ENCODE measurements at regions not wholly inside any gene's neighbourhood (a gene's known extent, or its start where the extent isn't known, plus 50 kb on each side); places are given as distances from the start of the nearest gene placed in this dataset.
A peak's percentile ranks its signal among the peaks of the same experiment; 100 is the strongest.

DNA sequence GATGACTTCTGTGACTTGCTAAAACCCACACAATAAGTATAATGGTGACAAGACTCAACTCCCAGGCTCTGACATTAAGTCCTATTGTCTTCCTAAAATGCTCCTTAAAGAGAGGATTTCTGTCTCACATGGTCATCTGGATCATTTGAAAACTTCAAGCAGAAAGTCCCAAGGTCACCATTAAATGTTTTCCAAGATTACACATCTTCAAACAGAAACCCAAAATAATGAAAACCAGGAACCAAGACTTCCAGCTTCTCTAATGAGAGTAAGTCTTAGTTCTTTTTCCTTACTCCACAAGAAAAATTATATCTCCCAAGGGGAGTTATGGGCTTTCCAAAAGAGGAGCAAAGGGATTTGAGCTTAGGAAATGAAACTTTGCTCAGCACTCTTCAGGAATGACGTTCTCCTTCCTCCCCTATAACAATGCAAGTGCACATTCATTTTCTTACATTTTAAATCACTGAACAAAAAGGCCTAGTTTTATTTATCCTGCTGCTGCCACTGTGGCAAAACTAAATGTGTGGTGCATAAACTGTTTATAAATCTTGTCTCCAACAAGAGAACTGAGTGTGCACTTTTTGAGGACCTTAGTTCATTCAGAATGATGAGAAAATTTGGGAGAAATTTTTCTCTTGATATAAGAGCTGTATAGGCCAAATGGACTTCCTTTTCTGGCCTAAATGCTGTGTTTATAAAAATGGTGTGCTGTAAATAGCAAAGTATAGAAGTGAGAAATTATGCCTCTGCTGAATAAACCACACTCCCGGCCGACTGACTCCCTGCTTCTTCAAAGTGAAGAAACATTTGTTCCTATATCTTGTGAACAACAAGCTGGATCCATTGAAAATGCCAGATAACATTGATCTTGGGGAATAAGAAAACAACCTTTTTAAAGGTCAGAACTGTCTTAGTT lies 148.4 kb upstream of the PLEKHG7 start:
- no peak for DNase-seq (ENCODE audit: low read depth in 3 of 3)

DNA sequence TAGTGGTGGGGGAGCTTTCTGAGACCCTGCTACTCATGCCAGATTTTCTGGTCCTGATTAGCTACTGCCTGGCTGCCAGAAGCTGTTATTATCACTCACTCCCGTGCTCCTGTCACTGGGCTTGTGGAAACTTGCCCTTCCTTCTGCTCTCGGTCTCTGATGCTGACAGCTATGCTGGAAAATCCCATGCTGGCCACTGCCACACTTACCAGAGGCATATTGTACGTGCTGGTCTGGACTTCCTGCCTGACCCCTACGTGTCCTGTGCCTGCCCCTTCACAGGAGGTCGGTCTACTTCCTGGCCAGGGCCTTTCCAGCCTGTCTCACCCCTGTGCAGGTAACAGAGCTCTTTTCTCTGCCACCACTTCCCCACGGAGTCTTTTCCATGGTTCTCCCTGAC lies 149.4 kb upstream of the PLEKHG7 start:
- DNase-seq (ENCODE audit: low read depth in 3 of 3): no peak

GRCh38 chr12:92552412-92553108 lies 150.2 kb upstream of the PLEKHG7 start:
- DNase-seq (ENCODE audit: low read depth in 3 of 3): no peak

- DNase-seq (ENCODE audit: low read depth in 3 of 3): peak; percentile 45 to 48 (median 45)
Measured at GRCh38 chr12:92551853-92552397, 150.9 kb upstream of the PLEKHG7 start.

DNA sequence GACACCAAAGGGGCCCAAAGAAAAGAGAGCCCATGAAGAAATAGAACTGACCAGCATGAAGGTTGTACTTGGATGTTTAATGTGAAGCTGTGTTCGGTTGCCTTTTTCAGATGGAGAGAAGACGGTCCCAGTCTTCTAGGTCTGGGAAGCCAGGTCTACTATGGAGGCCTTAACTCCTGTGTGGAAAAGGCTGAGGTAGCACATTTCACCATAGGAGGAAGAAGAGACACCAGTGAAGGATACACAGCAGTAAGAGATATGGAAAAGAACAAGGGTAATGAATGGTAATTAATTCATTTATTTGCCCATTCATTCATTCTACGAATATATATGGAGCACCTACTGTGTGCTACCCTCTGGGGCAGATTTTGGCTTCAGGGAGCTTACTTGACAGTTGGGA lies 151.6 kb upstream of the PLEKHG7 start:
- no peak for DNase-seq (ENCODE audit: low read depth in 3 of 3)

- DNase-seq (ENCODE audit: low read depth in 3 of 3): no peak
Measured at GRCh38 chr12:92550661-92551060, 152.1 kb upstream of the PLEKHG7 start.

DNA sequence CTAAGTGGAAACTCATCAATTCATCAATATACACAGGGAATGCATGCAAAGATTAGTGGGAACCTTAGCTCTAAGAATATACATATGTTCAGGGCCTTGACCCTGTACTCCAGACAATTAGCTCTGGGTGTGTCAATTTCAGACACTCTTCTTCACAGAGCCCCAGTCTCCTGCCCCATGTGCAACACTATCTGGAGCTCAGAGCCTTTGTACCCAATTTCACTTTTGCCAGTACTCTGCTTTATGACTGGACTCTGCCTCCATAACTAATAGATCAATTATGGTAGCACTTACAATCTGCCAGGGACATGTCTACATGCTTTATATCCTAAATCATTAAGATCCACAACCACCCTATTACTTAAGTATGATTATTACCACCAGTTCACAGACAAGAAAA lies 152.5 kb upstream of the PLEKHG7 start:
- no peak for DNase-seq (ENCODE audit: low read depth in 3 of 3)

GRCh38 chr12:92549516-92549915 lies 153.3 kb upstream of the PLEKHG7 start:
- no peak for DNase-seq (ENCODE audit: low read depth in 3 of 3)

DNA sequence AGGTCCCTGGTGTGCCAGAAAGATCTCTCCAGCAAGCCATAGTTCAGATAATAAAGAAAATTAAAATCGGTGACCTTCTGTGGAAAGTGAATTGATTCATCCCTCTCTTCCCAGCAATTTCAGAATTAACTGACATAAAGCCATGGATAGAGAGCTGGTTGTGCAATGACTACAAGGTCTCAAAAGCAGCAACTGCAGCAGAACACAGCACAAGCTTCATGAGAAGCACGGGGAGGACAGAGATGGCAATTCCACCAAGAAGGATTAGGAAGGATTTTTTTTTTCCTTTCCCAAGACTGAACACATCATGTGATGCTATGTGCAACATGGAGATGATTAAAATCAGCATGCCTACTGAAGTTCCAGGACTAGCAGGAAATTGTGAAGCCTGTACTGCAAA lies 154.9 kb upstream of the PLEKHG7 start:
- no peak for DNase-seq (ENCODE audit: low read depth in 3 of 3)

DNA sequence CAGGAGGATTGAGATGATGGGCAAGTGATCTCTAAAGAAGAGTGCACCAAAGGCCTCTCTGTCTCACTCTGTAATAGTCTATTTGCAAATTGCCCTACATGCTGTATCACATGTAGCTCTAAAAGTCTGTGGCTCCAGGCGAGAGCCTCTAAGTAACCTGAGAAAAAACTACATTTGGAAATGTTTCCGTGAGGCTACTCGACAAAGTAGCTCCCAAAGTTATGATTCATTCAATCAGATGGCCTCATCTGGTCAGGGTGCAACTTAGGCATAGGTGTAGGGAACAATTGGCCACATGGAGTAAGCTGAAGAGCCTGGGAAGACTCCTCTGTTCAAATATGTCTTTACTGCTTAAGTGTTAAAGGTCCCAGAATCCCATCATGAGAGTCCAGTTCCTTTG lies 155.4 kb upstream of the PLEKHG7 start:
- no peak for DNase-seq (ENCODE audit: low read depth in 3 of 3)

DNA sequence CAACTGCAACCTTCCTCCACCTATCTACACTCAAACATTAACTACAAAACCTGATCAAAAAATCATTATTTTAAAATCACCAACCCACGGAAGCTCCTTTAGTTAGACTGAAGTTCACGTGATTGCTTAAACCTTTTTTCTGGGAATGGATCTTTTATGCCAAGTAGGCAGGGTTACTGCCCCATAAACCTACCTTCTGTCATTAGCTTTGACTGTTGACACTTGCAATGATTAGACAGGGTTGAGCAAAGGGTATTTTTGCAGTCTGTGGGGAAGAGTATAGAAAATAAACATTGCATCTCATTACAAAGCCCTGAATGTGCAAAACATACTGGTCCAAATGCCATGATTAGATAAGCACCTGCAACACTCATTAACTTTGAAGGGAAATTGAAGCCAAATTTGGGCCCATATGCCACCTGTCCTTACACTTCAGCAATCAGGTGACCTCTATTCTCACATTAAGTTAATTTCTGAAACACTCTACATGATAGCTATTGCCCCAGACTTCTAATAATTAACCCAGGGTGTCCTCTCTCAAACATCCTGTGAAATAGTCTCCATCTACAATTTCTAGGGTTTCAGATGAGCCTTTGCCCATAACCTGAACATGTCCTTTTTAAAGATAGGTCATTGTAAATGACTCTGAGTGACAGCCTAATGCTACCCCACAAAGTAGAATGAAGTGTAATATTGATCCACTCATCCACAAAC lies 156.0 kb upstream of the PLEKHG7 start:
- DNase-seq (ENCODE audit: low read depth in 3 of 3): no peak

DNA sequence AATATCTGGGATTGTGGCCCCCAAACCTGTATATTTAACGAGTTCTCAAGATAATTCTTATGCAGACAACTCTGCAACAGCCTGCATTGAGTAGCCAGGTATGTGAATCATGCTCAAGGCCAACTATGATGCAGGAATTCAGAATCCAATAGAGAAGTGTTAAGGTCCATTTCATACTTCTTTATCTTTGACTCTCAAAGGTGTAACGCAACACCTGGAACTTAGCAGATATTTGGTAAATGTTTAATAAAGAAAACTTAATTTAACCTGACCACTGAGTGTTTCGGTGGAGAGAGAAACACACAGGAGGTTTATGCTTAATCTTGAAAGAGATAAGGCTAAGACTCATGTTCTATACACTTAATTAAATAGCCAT lies 156.5 kb upstream of the PLEKHG7 start:
- DNase-seq (ENCODE audit: low read depth in 3 of 3): no peak

- DNase-seq (ENCODE audit: low read depth in 3 of 3): no peak
Measured at GRCh38 chr12:92544322-92544721, 158.5 kb upstream of the PLEKHG7 start.

DNA sequence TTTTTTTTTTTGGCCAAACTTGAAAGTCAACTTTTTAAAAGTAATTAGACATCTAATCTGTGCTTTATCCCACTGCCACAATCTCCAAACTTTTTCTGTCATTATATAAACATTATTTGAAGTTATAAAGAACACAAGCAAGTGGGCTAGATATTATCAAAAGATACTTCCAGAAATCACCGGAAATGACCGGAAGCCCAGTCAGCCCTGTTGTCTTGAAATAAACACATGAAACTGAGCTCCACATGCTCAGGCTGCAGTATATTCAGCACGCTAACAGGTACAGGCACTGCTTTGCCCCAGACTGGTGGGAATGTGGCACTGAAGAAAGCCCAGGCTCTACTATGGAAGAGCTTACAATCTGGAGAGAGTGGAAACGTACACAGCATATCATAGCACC lies 158.9 kb upstream of the PLEKHG7 start:
- no peak for DNase-seq (ENCODE audit: low read depth in 3 of 3)

DNA sequence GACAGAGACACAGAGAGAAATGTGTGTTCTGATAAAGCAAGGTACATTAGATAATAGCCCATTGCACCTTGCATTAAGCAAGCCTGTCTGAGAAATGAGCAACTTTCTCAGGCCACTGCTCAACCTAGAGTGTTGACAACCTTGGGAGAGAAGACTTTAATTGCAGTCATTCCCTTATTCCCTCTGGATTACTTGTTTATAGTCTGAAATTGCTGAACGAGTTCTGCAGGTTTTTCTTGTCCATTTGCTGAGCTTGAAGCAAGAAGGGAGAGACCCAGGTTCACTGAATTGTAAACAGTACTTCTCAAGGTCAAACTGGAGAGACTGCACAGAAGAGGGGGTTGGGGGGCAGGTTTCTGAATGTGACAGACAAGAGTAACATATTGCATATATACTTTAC lies 159.4 kb upstream of the PLEKHG7 start:
- no peak for DNase-seq (ENCODE audit: low read depth in 3 of 3)

GRCh38 chr12:92541731-92542130 lies 161.1 kb upstream of the PLEKHG7 start:
- DNase-seq (ENCODE audit: low read depth in 3 of 3): no peak

DNA sequence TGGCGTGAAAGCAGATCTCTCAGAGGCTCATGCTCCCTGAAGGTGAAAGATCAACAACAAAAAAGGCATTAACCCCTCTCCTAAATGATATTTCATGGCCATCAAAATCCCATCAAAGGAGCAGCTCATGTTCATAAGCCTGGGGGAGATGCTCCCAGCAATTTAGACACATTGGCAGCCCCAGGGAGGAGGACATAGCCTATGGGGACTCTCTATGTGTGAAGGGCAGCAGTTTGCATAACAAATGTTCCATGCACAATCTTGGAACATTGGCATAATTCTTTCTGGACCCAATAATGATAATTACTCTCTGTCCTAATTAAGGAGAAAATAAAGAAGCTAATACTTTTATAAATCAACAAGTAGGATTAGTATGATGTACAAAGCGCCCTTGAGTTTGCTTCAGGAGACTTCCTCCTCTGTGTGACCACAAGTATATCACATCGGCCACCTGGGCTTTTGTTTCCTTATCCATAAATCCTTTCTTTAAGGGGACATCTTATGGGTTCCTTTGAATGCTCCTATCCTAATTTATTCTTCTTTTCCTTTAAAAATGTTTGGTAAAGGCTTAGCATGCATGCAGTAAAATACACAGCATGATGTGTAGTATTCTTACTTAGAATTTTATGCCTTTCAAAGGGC lies 161.9 kb upstream of the PLEKHG7 start:
- no peak for DNase-seq (ENCODE audit: low read depth in 3 of 3)

DNA sequence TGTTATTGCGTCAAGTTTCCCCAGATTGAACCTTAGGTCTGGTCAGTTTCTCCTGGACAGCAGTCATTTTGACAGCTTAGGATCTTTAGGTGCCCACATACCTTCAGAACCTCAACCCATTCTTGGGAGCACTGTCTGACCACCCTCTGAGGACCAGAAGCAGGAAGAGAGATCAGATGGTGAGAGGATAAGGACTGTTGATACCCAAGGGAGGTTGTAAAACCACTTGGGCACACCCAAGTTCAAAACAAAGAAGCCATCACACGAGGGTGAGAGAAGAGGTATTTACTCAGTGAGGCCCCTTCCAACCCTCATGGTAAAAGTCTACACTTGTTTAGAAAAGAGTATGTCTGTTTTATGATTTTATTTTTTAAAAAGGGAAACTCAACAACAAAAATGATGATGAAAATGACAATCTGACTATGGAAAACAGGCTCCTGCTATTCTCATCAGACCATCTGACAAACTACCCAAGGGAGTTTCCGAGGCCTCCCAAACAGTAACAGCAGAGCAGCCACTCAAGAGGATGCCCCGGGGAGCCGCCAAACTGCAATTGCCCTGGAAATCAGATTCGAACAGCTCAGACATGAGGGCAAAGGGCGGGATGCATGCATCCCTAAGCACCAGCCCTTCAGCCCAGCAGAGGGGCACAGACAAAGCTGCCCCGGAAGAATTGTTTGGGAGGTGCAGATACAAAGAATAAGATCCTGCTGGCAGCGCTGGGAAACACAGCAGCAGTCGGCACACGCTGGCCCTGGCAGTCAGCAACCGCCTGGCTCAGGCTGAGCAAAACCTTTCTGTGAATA lies 162.6 kb upstream of the PLEKHG7 start:
- DNase-seq (ENCODE audit: low read depth in 3 of 3): no peak

- no peak for DNase-seq (ENCODE audit: low read depth in 3 of 3)
Measured at GRCh38 chr12:92539110-92539749, 163.6 kb upstream of the PLEKHG7 start.

DNA sequence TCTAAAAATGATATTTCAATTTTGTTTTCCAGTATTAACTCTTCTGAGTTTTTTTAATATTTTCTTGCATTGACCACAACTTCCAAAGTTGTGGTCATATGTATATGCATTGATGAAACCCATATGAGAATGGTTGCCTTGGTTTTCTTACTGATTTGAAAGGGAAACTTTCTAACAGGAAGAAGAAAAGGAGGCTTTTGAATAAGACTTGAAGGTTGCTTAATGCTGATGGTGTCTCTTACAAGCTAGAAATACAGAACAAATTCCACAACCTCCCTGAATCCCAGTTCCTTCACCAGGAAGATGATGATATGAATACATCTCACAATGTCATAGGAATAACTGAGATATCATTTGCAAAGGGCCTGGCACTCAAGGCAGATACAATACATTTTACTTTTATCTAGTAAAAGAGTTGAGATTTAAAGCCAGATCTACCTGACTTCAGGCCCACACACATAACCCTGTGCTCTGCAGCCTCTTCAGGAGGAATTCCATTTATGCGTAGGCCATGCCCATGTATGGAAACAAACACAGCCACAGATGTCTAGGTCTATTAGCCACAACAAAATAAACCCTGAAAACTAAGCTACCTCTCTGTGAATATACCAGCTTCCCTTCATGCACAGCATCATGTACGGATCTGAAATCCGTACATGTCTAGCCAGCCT lies 165.4 kb upstream of the PLEKHG7 start:
- no peak for DNase-seq (ENCODE audit: low read depth in 3 of 3)

Data from stimulated activated CD4-positive, alpha-beta T cell treated with anti-CD3 and anti-CD28 coated beads, TNF-alpha, amount 100 ng/mL, for 48 hours (primary cell).